ENCODE measurements at regions not wholly inside any gene's neighbourhood (a gene's known extent, or its start where the extent isn't known, plus 50 kb on each side); places are given as distances from the start of the nearest gene placed in this dataset.

DNA sequence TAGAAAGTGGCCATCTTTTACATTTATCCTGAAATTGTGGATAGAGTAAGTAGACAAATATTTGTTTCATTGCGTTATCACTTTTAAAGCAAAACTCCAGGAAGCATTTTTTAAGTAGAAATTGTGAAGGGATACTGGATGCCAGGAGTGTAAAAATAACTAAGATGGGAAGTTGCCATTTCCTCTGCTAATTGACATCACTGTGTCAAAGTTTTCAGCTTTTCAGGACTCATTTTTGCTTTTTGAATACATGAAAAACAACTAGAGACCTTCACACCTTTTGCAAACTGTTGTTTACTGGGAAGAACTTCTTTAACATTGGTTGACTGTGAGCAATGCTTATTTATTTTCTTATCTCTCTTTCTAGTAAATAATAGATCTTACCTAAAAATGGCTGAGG is 337.5 kb downstream of the NR2F1-AS1 start:
- TF ChIP-seq, protein P1, sequence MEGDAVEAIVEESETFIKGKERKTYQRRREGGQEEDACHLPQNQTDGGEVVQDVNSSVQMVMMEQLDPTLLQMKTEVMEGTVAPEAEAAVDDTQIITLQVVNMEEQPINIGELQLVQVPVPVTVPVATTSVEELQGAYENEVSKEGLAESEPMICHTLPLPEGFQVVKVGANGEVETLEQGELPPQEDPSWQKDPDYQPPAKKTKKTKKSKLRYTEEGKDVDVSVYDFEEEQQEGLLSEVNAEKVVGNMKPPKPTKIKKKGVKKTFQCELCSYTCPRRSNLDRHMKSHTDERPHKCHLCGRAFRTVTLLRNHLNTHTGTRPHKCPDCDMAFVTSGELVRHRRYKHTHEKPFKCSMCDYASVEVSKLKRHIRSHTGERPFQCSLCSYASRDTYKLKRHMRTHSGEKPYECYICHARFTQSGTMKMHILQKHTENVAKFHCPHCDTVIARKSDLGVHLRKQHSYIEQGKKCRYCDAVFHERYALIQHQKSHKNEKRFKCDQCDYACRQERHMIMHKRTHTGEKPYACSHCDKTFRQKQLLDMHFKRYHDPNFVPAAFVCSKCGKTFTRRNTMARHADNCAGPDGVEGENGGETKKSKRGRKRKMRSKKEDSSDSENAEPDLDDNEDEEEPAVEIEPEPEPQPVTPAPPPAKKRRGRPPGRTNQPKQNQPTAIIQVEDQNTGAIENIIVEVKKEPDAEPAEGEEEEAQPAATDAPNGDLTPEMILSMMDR (IDR thresholded peaks at IDR 0.05): no peak
- TF ChIP-seq POLR2A (IDR thresholded peaks at IDR 0.05): no peak
